HG03045 (cell line): ENCODE measurements at regions not wholly inside any gene's neighbourhood (a gene's known extent, or its start where the extent isn't known, plus 50 kb on each side); places are given as distances from the start of the nearest gene placed in this dataset.
"Not testable (repeated sequence)": the region's sequence is repeated elsewhere in the genome, so short reads cannot be mapped to it uniquely, and the experiment has no call there.

Experiments used
- ATAC-seq: cut with Tn5 transposase; IDR thresholded peaks from one replicate; pipeline ENCODE4 v1.9.1; 2021; ENCODE audit warnings: mild to moderate bottlenecking, moderate library complexity; ENCODE audit not compliant: unreplicated experiment

GRCh38 chr10:131577786-131578471, 266.4 kb upstream of the TCERG1L start:
- no peak for ATAC-seq

GRCh38 chr10:131578472-131578970, 267.0 kb upstream of the TCERG1L start:
- no peak for ATAC-seq

GRCh38 chr10:131579251-131580071, 267.9 kb upstream of the TCERG1L start:
- no peak for ATAC-seq

- no peak for ATAC-seq
Measured at GRCh38 chr10:131580076-131580652, 268.6 kb upstream of the TCERG1L start.

GRCh38 chr10:131580674-131581073, 269.2 kb upstream of the TCERG1L start:
- no peak for ATAC-seq

- not testable (repeated sequence) for ATAC-seq
Measured at GRCh38 chr10:131581547-131581946, 270.0 kb upstream of the TCERG1L start.

- no peak for ATAC-seq
Measured at GRCh38 chr10:131584287-131584686, 272.8 kb upstream of the TCERG1L start.

GRCh38 chr10:131585761-131586160, 274.2 kb upstream of the TCERG1L start:
- ATAC-seq, result no peak

- no peak for ATAC-seq
Measured at GRCh38 chr10:131586958-131587357, 275.4 kb upstream of the TCERG1L start.

GRCh38 chr10:131587976-131588680, 276.6 kb upstream of the TCERG1L start:
- no peak for ATAC-seq

- no peak for ATAC-seq
Measured at GRCh38 chr10:131588704-131589220, 277.2 kb upstream of the TCERG1L start.

GRCh38 chr10:131590567-131590966, 279.0 kb upstream of the TCERG1L start:
- no peak for ATAC-seq

- no peak for ATAC-seq
Measured at GRCh38 chr10:131591936-131592335, 280.4 kb upstream of the TCERG1L start.

- no peak for ATAC-seq
Measured at GRCh38 chr10:131609176-131609575, 291.6 kb upstream of the PPP2R2D start.

- ATAC-seq, result no peak
Measured at GRCh38 chr10:131615150-131615549, 285.7 kb upstream of the PPP2R2D start.

- no peak for ATAC-seq
Measured at GRCh38 chr10:131616040-131616439, 284.8 kb upstream of the PPP2R2D start.

GRCh38 chr10:131617113-131617858, 283.5 kb upstream of the PPP2R2D start:
- no peak for ATAC-seq

GRCh38 chr10:131618587-131619267, 282.1 kb upstream of the PPP2R2D start:
- ATAC-seq, result no peak

GRCh38 chr10:131620314-131620713, 280.5 kb upstream of the PPP2R2D start:
- ATAC-seq, result no peak

GRCh38 chr10:131620904-131621303, 279.9 kb upstream of the PPP2R2D start:
- no peak for ATAC-seq
